Tibial nerve (tissue), 4 donors: ENCODE measurements at regions not wholly inside any gene's neighbourhood (a gene's known extent, or its start where the extent isn't known, plus 50 kb on each side); places are given as distances from the start of the nearest gene placed in this dataset.

Experiments used
- DNase-seq, 2 donors: peaks; one replicate each; pipeline ENCODE4 v3.0.0-alpha.2; 2019; ENCODE audit warnings: low spot score in 2 of 2
- H3K27ac ChIP-seq, 4 donors: fragments of 200-600 bp; sonication (generic) in 3 of 4; one replicate each; pipeline ENCODE4 v1.5.1; 2017 to 2019; ENCODE audit warnings: mild to moderate bottlenecking in 1 of 4
- H3K27me3 ChIP-seq, 2 donors: fragments of 200-600 bp; sonication (generic) in 1 of 2; one replicate each; pipeline versions ENCODE4 v1.5.1 to v1.6.0; 2017 to 2019
- H3K36me3 ChIP-seq, 3 donors: fragments of 200-600 bp; sonication (generic); one replicate each; pipeline ENCODE4 v1.5.1; 2018 to 2019
- H3K4me1 ChIP-seq, 4 donors: fragments of 200-600 bp; sonication (generic) in 3 of 4; one replicate each; pipeline ENCODE4 v1.5.1; 2017 to 2019
- H3K4me3 ChIP-seq, 4 donors: fragments of 200-600 bp; sonication (generic) in 3 of 4; one replicate each; pipeline ENCODE4 v1.5.1; 2017 to 2019; ENCODE audit warnings: mild to moderate bottlenecking in 1 of 4, moderate library complexity in 1 of 4
- H3K9me3 ChIP-seq, 4 donors: fragments of 200-600 bp; sonication (generic) in 3 of 4; one replicate each; pipeline ENCODE4 v1.5.1; 2017 to 2019
- EP300 ChIP-seq, 2 donors: sonication (generic); formaldehyde crosslinking; IDR thresholded peaks; one replicate each; pipeline ENCODE4 v1.6.1; 2017; ENCODE audit warnings: antibody characterized with exemption in 2 of 2, mild to moderate bottlenecking in 1 of 2
- POLR2A ChIP-seq, 2 donors: fragments of 450-650 bp; IDR thresholded peaks; one replicate each; pipeline ENCODE4 v1.6.1; 2017; ENCODE audit warnings: antibody characterized with exemption in 2 of 2, mild to moderate bottlenecking in 2 of 2, moderate library complexity in 2 of 2
- WGBS, 2 donors: methylation state at CpG; one replicate each; pipeline ENCODE4 v1.1.5; 2018; 5-methylcytosine and 5-hydroxymethylcytosine counted together
- TF ChIP-seq, protein P1 (sequence below), 5 experiments: fragments of 200-600 bp in 3 of 5; fragments of 450-650 bp in 2 of 5; sonication (generic) in 3 of 5; IDR thresholded peaks; one replicate each; pipeline ENCODE4 v1.5.1; 2016 to 2019; ENCODE audit warnings: antibody characterized with exemption in 5 of 5, mild to moderate bottlenecking in 3 of 5, moderate library complexity in 2 of 5

DNA sequence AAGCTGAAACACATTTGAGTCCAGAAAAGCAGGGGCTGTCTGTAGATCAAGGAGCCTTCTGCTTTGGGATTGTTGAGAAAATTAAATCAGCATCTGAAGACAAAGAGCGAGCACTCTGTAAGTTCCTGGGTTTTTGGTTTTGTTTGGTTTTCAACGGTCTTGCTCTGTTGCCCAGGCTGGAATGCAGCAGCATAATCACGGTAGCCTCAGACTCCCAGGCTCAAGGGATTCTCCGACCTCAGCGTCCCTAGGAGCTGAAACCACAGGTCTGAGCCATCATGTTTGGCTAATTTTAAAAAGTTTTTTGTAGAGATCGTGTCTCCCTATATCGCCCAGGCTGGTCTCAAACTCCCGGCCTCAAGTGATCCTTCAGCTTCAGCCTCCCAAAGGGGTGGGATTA is 266.5 kb upstream of the ADAMTS16 start:
- no peak for DNase-seq
- Histone ChIP-seq H3K9me3 (no peaks in the 10 kb centered on the region), H3K4me3 (no peak overlapping the region), H3K4me1 (no peaks in the 10 kb centered on the region), H3K36me3 (no peaks in the 10 kb centered on the region), H3K27me3 (no peaks in the 10 kb centered on the region), H3K27ac (no peak overlapping the region)
- 78 to 81% methylated on average over 8 of the region's 8 CpGs for WGBS, 2 donors
- TF ChIP-seq, protein P1, sequence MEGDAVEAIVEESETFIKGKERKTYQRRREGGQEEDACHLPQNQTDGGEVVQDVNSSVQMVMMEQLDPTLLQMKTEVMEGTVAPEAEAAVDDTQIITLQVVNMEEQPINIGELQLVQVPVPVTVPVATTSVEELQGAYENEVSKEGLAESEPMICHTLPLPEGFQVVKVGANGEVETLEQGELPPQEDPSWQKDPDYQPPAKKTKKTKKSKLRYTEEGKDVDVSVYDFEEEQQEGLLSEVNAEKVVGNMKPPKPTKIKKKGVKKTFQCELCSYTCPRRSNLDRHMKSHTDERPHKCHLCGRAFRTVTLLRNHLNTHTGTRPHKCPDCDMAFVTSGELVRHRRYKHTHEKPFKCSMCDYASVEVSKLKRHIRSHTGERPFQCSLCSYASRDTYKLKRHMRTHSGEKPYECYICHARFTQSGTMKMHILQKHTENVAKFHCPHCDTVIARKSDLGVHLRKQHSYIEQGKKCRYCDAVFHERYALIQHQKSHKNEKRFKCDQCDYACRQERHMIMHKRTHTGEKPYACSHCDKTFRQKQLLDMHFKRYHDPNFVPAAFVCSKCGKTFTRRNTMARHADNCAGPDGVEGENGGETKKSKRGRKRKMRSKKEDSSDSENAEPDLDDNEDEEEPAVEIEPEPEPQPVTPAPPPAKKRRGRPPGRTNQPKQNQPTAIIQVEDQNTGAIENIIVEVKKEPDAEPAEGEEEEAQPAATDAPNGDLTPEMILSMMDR (IDR thresholded peaks at IDR 0.05) = no peak
- TF ChIP-seq POLR2A (IDR thresholded peaks at IDR 0.05) (no peak), EP300 (IDR thresholded peaks at IDR 0.05) (no peak)

DNA sequence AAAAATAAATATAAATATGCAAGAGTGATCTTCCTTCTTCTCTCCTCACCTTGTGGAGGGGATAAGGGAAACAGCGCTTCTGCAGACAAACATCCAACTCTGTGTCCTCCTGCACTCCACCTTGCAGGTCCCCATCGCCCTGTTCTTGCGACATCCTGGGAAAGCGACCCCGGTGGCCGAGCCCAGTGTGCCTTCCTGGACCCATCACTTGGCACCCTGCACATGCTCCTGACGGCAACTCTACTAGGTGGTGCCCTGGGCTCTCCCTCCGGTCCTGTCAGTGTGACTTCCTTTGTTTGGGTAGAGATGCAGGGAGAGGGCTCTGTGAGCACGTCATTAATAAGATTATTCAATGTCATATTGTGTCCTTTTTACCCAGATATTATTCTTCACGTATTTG is 266.0 kb upstream of the ADAMTS16 start:
- Histone ChIP-seq H3K4me1 (no peaks in the 10 kb centered on the region), H3K27me3 (no peaks in the 10 kb centered on the region), H3K4me3 (no peak overlapping the region), H3K27ac (no peak overlapping the region), H3K36me3 (no peaks in the 10 kb centered on the region), H3K9me3 (no peaks in the 10 kb centered on the region)
- TF ChIP-seq POLR2A (IDR thresholded peaks at IDR 0.05) (no peak), EP300 (IDR thresholded peaks at IDR 0.05) (no peak)
- TF ChIP-seq, protein P1 (IDR thresholded peaks at IDR 0.05) = no peak
- 72 to 79% methylated on average over 10 of the region's 10 CpGs for WGBS, 2 donors
- DNase-seq = no peak

DNA sequence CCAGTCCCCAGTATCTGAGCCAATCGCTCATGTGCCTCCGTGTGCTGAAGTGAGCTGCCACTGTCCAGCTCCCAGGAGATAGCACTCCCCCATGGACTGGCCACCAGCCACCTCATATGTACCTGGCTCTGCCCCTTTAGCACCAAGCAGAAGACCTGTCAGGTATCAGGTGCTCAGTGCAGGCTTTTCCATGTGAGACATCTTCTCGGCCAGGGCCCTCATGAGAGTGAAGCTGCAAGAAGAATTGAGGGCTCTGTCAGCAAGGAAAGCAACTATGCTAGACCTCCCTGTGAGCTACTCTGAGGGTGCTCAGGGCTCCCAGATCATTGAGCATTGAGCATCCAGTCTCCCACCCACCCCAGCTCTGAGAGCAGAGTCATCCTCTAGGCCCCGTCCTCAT is 264.2 kb upstream of the ADAMTS16 start:
- no peaks in the 10 kb centered on the region for H3K36me3 ChIP-seq
- TF ChIP-seq POLR2A (IDR thresholded peaks at IDR 0.05) (no peak), EP300 (IDR thresholded peaks at IDR 0.05) (no peak)
- TF ChIP-seq, protein P1 (IDR thresholded peaks at IDR 0.05) = no peak
- H3K9me3 ChIP-seq = no peaks in the 10 kb centered on the region
- H3K4me3 ChIP-seq = no peak overlapping the region
- WGBS, 2 donors = 88 to 91% methylated on average over 4 of the region's 4 CpGs
- H3K27me3 ChIP-seq = no peaks in the 10 kb centered on the region
- no peak overlapping the region for H3K27ac ChIP-seq
- DNase-seq = no peak
- peaks cover 0 to 5% (median 0%) of the 10 kb centered on the region in 4 donors for H3K4me1 ChIP-seq

DNA sequence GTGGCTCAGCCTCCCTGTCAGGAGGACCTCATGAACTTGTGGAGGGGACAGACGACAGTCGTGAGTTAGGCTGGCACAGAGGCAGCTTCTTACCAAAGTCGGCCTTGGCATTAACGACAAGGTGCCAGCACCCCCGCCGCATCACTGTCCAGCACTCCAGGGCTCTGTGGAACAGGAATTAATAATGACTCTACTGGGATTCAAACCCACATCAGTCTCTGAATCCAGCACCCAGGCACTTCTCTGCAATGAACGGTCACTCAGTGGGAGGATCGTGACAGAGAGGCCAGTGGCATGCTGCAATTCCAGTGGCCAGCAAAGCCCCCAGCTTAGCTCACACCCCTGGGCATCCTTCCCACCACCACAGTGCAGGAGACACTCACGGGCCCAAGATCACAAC is 263.3 kb upstream of the ADAMTS16 start:
- no peak overlapping the region for H3K4me3 ChIP-seq
- H3K36me3 ChIP-seq = no peaks in the 10 kb centered on the region
- TF ChIP-seq POLR2A (IDR thresholded peaks at IDR 0.05) (no peak), EP300 (IDR thresholded peaks at IDR 0.05) (no peak)
- TF ChIP-seq, protein P1 (IDR thresholded peaks at IDR 0.05) = no peak
- DNase-seq = no peak
- H3K27me3 ChIP-seq = no peaks in the 10 kb centered on the region
- no peak overlapping the region for H3K27ac ChIP-seq
- WGBS, 2 donors = 75 to 93% methylated on average over 8 to 9 of the region's 9 CpGs
- H3K4me1 ChIP-seq = peaks cover 0 to 5% (median 0%) of the 10 kb centered on the region in 4 donors
- H3K9me3 ChIP-seq = no peaks in the 10 kb centered on the region

DNA sequence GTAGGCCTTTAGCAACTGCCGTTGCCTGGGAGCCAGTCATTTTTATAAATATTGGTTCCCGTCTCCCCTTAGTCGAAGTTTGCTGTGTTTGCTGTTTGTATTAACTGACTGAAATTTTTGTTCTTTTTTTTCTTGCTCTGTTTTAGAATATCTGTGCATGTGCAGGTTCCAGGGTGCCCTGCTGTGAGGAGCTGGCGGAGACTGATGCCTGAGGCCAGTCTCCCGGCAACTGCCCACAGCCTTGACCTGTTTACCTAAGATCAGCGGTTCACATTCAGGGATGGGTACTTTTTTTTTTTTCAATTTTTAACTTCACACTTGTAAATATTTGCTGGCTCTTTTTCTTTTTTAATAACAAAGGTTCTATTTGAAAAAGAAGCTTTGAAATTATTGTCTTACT is 262.6 kb upstream of the ADAMTS16 start:
- WGBS, 2 donors = 85% methylated on average over 6 of the region's 6 CpGs
- Histone ChIP-seq H3K27ac (no peak overlapping the region), H3K27me3 (no peaks in the 10 kb centered on the region), H3K4me1 (peaks cover 0 to 5% (median 0%) of the 10 kb centered on the region in 4 donors), H3K4me3 (no peak overlapping the region), H3K9me3 (no peaks in the 10 kb centered on the region), H3K36me3 (no peaks in the 10 kb centered on the region)
- TF ChIP-seq EP300 (IDR thresholded peaks at IDR 0.05) (no peak), POLR2A (IDR thresholded peaks at IDR 0.05) (no peak)
- TF ChIP-seq, protein P1 (IDR thresholded peaks at IDR 0.05) = no peak
- DNase-seq = no peak
